AG09319 (cell line): ENCODE measurements at regions not wholly inside any gene's neighbourhood (a gene's known extent, or its start where the extent isn't known, plus 50 kb on each side); places are given as distances from the start of the nearest gene placed in this dataset.

Experiments used
- DNase-seq: peaks from one replicate; pipeline ENCODE4 v3.0.0-alpha.2; 2010; ENCODE audit warnings: low read depth; ENCODE audit errors: extremely low read depth
- CTCF ChIP-seq: IDR thresholded peaks from 2 replicates; pipeline ENCODE4 v1.5.1; 2011; ENCODE audit warnings: low read depth, mild to moderate bottlenecking, inconsistent platforms, low read length, moderate library complexity

GRCh38 chr13:44278166-44278565 is 95.5 kb upstream of the SERP2 start:
- DNase-seq: no peak
- TF ChIP-seq CTCF: no peak

- no peak for TF ChIP-seq CTCF
- DNase-seq: no peak
These were observed 93.2 kb upstream of the SERP2 start for GRCh38 chr13:44280456-44280855.

GRCh38 chr13:44281252-44282000 is 92.2 kb upstream of the SERP2 start:
- no peak for TF ChIP-seq CTCF
- no peak for DNase-seq

GRCh38 chr13:44283600-44283999 is 90.0 kb upstream of the SERP2 start:
- no peak for TF ChIP-seq CTCF
- DNase-seq: no peak

- DNase-seq: no peak
- no peak for TF ChIP-seq CTCF
These were observed 85.7 kb upstream of the SERP2 start for GRCh38 chr13:44287958-44288357.

GRCh38 chr13:44292545-44292944 is 81.1 kb upstream of the SERP2 start:
- no peak for TF ChIP-seq CTCF
- no peak for DNase-seq

GRCh38 chr13:44293374-44293773 is 80.2 kb upstream of the SERP2 start:
- no peak for TF ChIP-seq CTCF
- DNase-seq: no peak
